Endothelial cell of umbilical vein (primary cell): ENCODE measurements at regions not wholly inside any gene's neighbourhood (a gene's known extent, or its start where the extent isn't known, plus 50 kb on each side); places are given as distances from the start of the nearest gene placed in this dataset.

Source experiments
- BruUV-seq: library from RNA; stranded (reverse); fragments of 400-500 nt; replicated peaks from 2 replicates; lab custom pipeline; 2021; lab: Mats Ljungman, UMichigan
- CTCF ChIA-PET: fragments of 300-600, 350-600 bp; sonication (Branson Sonifier 250); formaldehyde crosslinking; loops from one replicate; lab custom pipeline; 2021; ENCODE audit warnings: antibody characterized with exemption, inconsistent platforms; lab: Charles Lee
- POLR2A ChIA-PET: fragments of 300-600, 350-600 bp; sonication (Branson Sonifier 250); formaldehyde crosslinking; loops from one replicate; lab custom pipeline; 2021; ENCODE audit warnings: antibody characterized with exemption, inconsistent platforms; lab: Charles Lee
- DNase-seq: peaks from one replicate; pipeline ENCODE4 v3.0.0-alpha.2; 2011; ENCODE audit warnings: low read depth, low spot score
- FAIRE-seq: peaks from 2 replicates; lab custom pipeline; 2011; peaks lifted over from hg19 to GRCh38; lab: Jason Lieb, UNC
- H2AFZ ChIP-seq: 2 replicates; pipeline ENCODE4 v1.6.0; 2012; ENCODE audit warnings: low read depth, low read length, control low read depth, inconsistent platforms
- H3K27ac ChIP-seq: 2 replicates; pipeline ENCODE4 v1.5.1; 2011; ENCODE audit warnings: low read depth, mild to moderate bottlenecking, control low read depth, low read length, moderate library complexity; ENCODE audit not compliant: insufficient read depth
- H3K27me3 ChIP-seq, 2 experiments: 2 replicates each; pipeline versions ENCODE4 v1.6.0 to v1.6.1; 2011; ENCODE audit warnings: low read length in 2 of 2, mixed read lengths in 1 of 2; ENCODE audit not compliant: control insufficient read depth in 2 of 2, insufficient read depth in 2 of 2
- H3K36me3 ChIP-seq, 2 experiments: 2 replicates in 1 of 2; 3 replicates in 1 of 2; pipeline ENCODE4 v1.5.1; 2011; ENCODE audit warnings: low read length in 2 of 2, mild to moderate bottlenecking in 1 of 2, moderate library complexity in 1 of 2; ENCODE audit not compliant: control insufficient read depth in 2 of 2, insufficient read depth in 2 of 2; ENCODE audit errors: extremely low read depth in 1 of 2
- H3K4me1 ChIP-seq: 3 replicates; pipeline ENCODE4 v1.5.1; 2011; ENCODE audit warnings: mild to moderate bottlenecking, low read length; ENCODE audit not compliant: control insufficient read depth, insufficient read depth; ENCODE audit errors: extremely low read depth
- H3K4me2 ChIP-seq: 2 replicates; pipeline ENCODE4 v1.6.1; 2011; ENCODE audit warnings: low read length, control low read depth, mixed read lengths; ENCODE audit not compliant: insufficient read depth
- H3K4me3 ChIP-seq, 3 experiments: fragments of 200-600 bp in 1 of 3; sonication (generic), shearing (Covaris generic) in 1 of 3; replicated peaks in 1 of 3; 2 replicates each; pipeline ENCODE4 v1.5.1; 2011 to 2016; ENCODE audit warnings: control low read depth in 3 of 3, low read length in 3 of 3, mild to moderate bottlenecking in 2 of 3, inconsistent platforms in 1 of 3, low read depth in 1 of 3, moderate library complexity in 1 of 3; ENCODE audit not compliant: insufficient read depth in 1 of 3
- H3K79me2 ChIP-seq: 2 replicates; pipeline ENCODE4 v1.6.0; 2012; ENCODE audit warnings: low read length, inconsistent platforms; ENCODE audit not compliant: control insufficient read depth, insufficient read depth
- H3K9ac ChIP-seq: replicated peaks from 2 replicates; pipeline ENCODE3; 2011; ENCODE audit warnings: low read length, control low read depth; ENCODE audit not compliant: insufficient read depth; ENCODE audit errors: extremely low read depth
- H3K9me1 ChIP-seq: replicated peaks from 3 replicates; pipeline ENCODE4 v1.6.0; 2011; ENCODE audit warnings: mild to moderate bottlenecking, low read length; ENCODE audit not compliant: control insufficient read depth, insufficient read depth; ENCODE audit errors: extremely low read depth
- H3K9me3 ChIP-seq: replicated peaks from 2 replicates; pipeline ENCODE4 v1.5.1; 2012; ENCODE audit warnings: low read length, inconsistent platforms; ENCODE audit not compliant: control insufficient read depth, insufficient read depth
- H4K20me1 ChIP-seq: replicated peaks from 2 replicates; pipeline ENCODE3; 2011; ENCODE audit warnings: mild to moderate bottlenecking, low read length; ENCODE audit not compliant: control insufficient read depth, insufficient read depth; ENCODE audit errors: extremely low read depth
- CTCF ChIP-seq, 2 donors: IDR thresholded peaks; 1 replicate in 1 of 2; 2 replicates in 1 of 2; pipeline ENCODE4 v1.5.1; 2011; ENCODE audit warnings: low read length in 2 of 2, mild to moderate bottlenecking in 2 of 2, moderate library complexity in 2 of 2, control low read depth in 1 of 2, inconsistent platforms in 1 of 2, low read depth in 1 of 2; ENCODE audit not compliant: insufficient read depth in 1 of 2; ENCODE audit errors: extremely low read depth in 1 of 2
- EZH2 ChIP-seq: IDR thresholded peaks from 2 replicates; pipeline ENCODE4 v1.6.1; 2012; ENCODE audit warnings: borderline replicate concordance, low read depth, mild to moderate bottlenecking, moderate library complexity, low read length, inconsistent platforms; ENCODE audit not compliant: severe bottlenecking
- FOS ChIP-seq: IDR thresholded peaks from 2 replicates; pipeline ENCODE4 v1.6.1; 2011; ENCODE audit warnings: mild to moderate bottlenecking, low read length, moderate library complexity, borderline replicate concordance; ENCODE audit not compliant: insufficient read depth
- GATA2 ChIP-seq: IDR thresholded peaks from 2 replicates; pipeline ENCODE4 v1.7.0; 2011; ENCODE audit warnings: low read depth, mild to moderate bottlenecking, moderate library complexity, mixed read lengths, low read length; ENCODE audit not compliant: insufficient read length, insufficient read depth
- JUN ChIP-seq: IDR thresholded peaks from 2 replicates; pipeline ENCODE4 v1.6.1; 2011; ENCODE audit warnings: borderline replicate concordance, low read depth; ENCODE audit not compliant: insufficient read length, insufficient read depth
- MAX ChIP-seq: IDR thresholded peaks from 2 replicates; pipeline ENCODE4 v1.6.1; 2011; ENCODE audit not compliant: insufficient read depth, insufficient read length
- MYC ChIP-seq: IDR thresholded peaks from one replicate; pipeline ENCODE4 v1.6.1; 2011; ENCODE audit warnings: mild to moderate bottlenecking, low read depth, low read length
- POLR2A ChIP-seq: IDR thresholded peaks from 2 replicates; pipeline ENCODE4 v1.6.1; 2012; ENCODE audit warnings: low read depth, mild to moderate bottlenecking, control low read depth, low read length
- POLR2AphosphoS5 ChIP-seq: IDR thresholded peaks from 2 replicates; pipeline ENCODE4 v1.6.1; 2012; ENCODE audit warnings: low read depth, mild to moderate bottlenecking, control low read depth, low read length, moderate library complexity; ENCODE audit not compliant: insufficient read depth
- dilution Hi-C: fragments of 300-500 bp; cut with MboI; formaldehyde crosslinking; loops from one replicate; pipeline ENCODE4 v1.15.0; 2019; ENCODE audit warnings: low sequenced_read_pairs; ENCODE audit not compliant: extremely low pct_ligation_motif_present
- intact Hi-C: fragments of 100-400 bp; cut with micrococcal nuclease; formaldehyde crosslinking; loops from one replicate; pipeline ENCODE4 v1.10.0; 2022

- Histone ChIP-seq H4K20me1 (no peaks in the 10 kb centered on the region), H3K9ac (no peak overlapping the region), H3K36me3 (no peaks in the 10 kb centered on the region), H2AFZ (no peak overlapping the region), H3K27me3 (no peaks in the 10 kb centered on the region), H3K4me3 (no peak overlapping the region), H3K4me2 (no peak overlapping the region), H3K4me1 (no peaks in the 10 kb centered on the region), H3K79me2 (no peaks in the 10 kb centered on the region), H3K9me3 (no peaks in the 10 kb centered on the region), H3K9me1 (no peaks in the 10 kb centered on the region), H3K27ac (no peak overlapping the region)
- DNase-seq = no peak
- ChIA-PET POLR2A (no interaction called here), CTCF (no interaction called here)
- intact Hi-C loops = no loop called here
- BruUV-seq = no TSS peak
- TF ChIP-seq FOS = no peak
- no peak for TF ChIP-seq JUN
- TF ChIP-seq CTCF (IDR thresholded peaks at IDR 0.05; ENCODE audit: extremely low read depth in 1 of 2, insufficient read depth in 1 of 2, low read depth in 1 of 2, low read length in 2 of 2) = no peak
- TF ChIP-seq GATA2 = no peak
- no peak for TF ChIP-seq EZH2
- TF ChIP-seq POLR2AphosphoS5 = no peak
- no peak for TF ChIP-seq MAX
- TF ChIP-seq POLR2A = no peak
- no peak for TF ChIP-seq MYC
- dilution Hi-C loops = no loop called here
- no peak for FAIRE-seq
Measured at GRCh38 chr2:16171425-16171920, 231.1 kb downstream of the MYCN start.
